ENCODE measurements at regions not wholly inside any gene's neighbourhood (a gene's known extent, or its start where the extent isn't known, plus 50 kb on each side); places are given as distances from the start of the nearest gene placed in this dataset.
"Not testable (repeated sequence)": the region's sequence is repeated elsewhere in the genome, so short reads cannot be mapped to it uniquely, and the experiment has no call there.

DNA sequence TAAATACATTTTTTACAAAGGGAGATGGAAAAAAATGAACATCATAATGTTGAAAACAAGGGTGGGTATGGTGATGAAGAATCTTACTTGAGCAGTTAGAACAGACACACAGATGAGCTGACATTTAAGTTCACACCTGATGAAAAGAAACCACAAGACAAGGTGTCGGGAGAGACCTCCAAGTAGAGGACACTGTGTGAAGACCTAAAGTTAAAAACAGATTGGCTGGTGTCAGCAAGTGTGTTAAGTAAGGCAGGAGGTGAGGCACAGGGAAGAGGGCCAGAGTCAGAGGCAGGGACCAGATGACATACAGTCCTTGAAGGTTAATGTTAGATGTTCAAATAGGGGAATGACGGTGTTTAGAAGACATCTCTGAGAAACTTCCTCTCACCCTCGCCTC lies 236.8 kb downstream of the FAT3 start:
- no peak overlapping the region for H3K4me3 ChIP-seq
- H3K27ac ChIP-seq: no peak overlapping the region
- ATAC-seq (no peak), DNase-seq (no peak)
- intact Hi-C loops (cut with DNase I): no loop called here
- no peaks in the 10 kb centered on the region for H3K4me1 ChIP-seq
- WGBS, 2 donors: 88 to 93% methylated on average over 3 of the region's 3 CpGs
- no peaks in the 10 kb centered on the region for H3K27me3 ChIP-seq
- no peaks in the 10 kb centered on the region for H3K9me3 ChIP-seq
- no peaks in the 10 kb centered on the region for H3K36me3 ChIP-seq
- TF ChIP-seq, protein P1, sequence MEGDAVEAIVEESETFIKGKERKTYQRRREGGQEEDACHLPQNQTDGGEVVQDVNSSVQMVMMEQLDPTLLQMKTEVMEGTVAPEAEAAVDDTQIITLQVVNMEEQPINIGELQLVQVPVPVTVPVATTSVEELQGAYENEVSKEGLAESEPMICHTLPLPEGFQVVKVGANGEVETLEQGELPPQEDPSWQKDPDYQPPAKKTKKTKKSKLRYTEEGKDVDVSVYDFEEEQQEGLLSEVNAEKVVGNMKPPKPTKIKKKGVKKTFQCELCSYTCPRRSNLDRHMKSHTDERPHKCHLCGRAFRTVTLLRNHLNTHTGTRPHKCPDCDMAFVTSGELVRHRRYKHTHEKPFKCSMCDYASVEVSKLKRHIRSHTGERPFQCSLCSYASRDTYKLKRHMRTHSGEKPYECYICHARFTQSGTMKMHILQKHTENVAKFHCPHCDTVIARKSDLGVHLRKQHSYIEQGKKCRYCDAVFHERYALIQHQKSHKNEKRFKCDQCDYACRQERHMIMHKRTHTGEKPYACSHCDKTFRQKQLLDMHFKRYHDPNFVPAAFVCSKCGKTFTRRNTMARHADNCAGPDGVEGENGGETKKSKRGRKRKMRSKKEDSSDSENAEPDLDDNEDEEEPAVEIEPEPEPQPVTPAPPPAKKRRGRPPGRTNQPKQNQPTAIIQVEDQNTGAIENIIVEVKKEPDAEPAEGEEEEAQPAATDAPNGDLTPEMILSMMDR (IDR thresholded peaks at IDR 0.05): no peak

DNA sequence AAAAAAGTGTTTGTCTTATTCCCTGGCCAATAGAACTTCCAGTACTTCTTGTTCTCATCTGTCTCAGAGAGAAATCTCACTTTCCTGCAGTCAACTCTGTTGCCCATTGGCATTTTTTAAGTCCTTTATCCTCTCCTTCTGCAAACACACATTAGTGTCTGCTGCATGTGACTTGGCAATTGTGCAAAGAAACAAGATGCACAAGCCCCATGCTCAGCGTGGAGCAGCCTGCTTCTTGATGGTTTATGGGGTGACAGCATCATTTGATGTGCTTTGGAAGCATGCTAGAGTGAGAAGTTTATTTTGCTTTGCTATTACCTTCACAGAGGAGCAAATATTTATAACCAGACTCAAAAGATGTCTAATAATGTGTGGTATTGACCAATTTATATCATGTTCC lies 238.2 kb downstream of the FAT3 start:
- 62% methylated on average over 1 of the region's 1 CpG for WGBS, 2 donors
- DNase-seq: no peak
- ATAC-seq: no peak
- H3K9me3 ChIP-seq: no peaks in the 10 kb centered on the region
- no peaks in the 10 kb centered on the region for H3K36me3 ChIP-seq
- H3K4me1 ChIP-seq: no peaks in the 10 kb centered on the region
- TF ChIP-seq, protein P1 (IDR thresholded peaks at IDR 0.05): no peak
- no peak overlapping the region for H3K27ac ChIP-seq
- intact Hi-C loops (cut with DNase I): no loop called here
- H3K4me3 ChIP-seq: no peak overlapping the region
- no peaks in the 10 kb centered on the region for H3K27me3 ChIP-seq

DNA sequence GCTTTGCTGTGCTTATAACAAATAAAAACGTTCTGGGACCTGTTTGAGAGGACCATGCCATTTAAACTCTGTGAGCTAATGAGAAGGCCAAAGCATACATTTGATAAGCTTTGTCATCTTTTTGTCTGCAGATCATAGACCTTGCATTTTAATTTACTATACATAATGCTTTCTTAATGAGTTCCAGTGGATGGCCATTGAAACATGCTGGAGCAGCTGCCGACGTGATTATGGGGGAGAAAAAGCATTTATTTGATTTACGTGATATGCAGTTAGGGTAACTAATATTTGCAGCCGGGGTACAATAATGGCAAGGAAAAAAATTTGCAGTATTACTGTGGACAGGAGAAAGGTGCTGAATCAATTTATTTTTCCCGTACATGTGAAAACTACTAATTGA lies 240.2 kb downstream of the FAT3 start:
- H3K9me3 ChIP-seq: no peaks in the 10 kb centered on the region
- H3K36me3 ChIP-seq: no peaks in the 10 kb centered on the region
- no peak overlapping the region for H3K27ac ChIP-seq
- H3K4me3 ChIP-seq: no peak overlapping the region
- 72 to 75% methylated on average over 6 of the region's 6 CpGs for WGBS, 2 donors
- intact Hi-C loops (cut with DNase I): no loop called here
- ATAC-seq: no peak
- H3K27me3 ChIP-seq: no peaks in the 10 kb centered on the region
- no peak for DNase-seq
- TF ChIP-seq, protein P1 (IDR thresholded peaks at IDR 0.05): no peak
- no peaks in the 10 kb centered on the region for H3K4me1 ChIP-seq

DNA sequence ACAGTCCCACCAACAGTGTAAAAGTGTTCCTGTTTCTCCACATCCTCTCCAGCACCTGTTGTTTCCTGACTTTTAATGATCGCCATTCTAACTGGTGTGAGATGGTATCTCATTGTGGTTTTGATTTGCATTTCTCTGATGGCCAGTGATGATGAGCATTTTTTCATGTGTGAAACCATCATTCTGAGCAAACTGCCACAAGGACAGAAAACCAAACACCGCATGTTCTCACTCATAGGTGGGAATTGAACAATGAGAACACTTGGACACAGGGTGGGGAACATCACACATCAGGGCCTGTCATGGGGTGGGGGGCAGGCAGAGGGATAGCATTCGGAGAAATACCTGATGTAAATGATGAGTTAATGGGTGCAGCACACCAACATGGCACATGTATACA lies 240.8 kb downstream of the FAT3 start:
- H3K27me3 ChIP-seq; intact Hi-C loops (cut with DNase I); H3K4me3 ChIP-seq; H3K36me3 ChIP-seq; H3K9me3 ChIP-seq; H3K27ac ChIP-seq; DNase-seq; H3K4me1 ChIP-seq; ATAC-seq: not testable (repeated sequence)
- 85 to 87% methylated on average over 2 to 3 of the region's 3 CpGs for WGBS, 2 donors

DNA sequence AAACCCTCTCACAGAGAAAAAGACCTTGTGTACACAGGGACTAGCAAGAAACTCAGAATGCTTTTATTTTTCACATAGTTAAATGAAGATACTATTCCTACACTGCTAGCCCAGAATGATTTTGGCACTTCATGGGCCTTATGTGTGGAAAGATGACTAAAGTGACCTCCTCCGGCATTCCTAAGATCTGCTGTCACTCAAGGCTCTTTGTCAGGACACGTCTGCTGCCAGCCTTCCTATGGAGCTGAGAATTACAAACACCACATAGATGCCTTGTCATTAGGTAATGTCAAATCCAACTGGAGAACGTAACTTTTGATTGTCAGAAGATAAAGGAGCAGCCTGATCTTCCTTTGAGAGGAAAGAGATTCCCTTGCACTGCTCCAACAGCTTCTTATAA lies 249.1 kb downstream of the FAT3 start:
- Histone ChIP-seq H3K27me3 (no peaks in the 10 kb centered on the region), H3K27ac (no peak overlapping the region), H3K36me3 (no peaks in the 10 kb centered on the region), H3K4me3 (no peak overlapping the region), H3K9me3 (no peaks in the 10 kb centered on the region), H3K4me1 (no peaks in the 10 kb centered on the region)
- WGBS, 2 donors: 52 to 61% methylated on average over 3 of the region's 3 CpGs
- intact Hi-C loops (cut with DNase I): no loop called here
- ATAC-seq (no peak), DNase-seq (no peak)
- TF ChIP-seq, protein P1 (IDR thresholded peaks at IDR 0.05): no peak
